H9 (cell line): ENCODE measurements at regions not wholly inside any gene's neighbourhood (a gene's known extent, or its start where the extent isn't known, plus 50 kb on each side); places are given as distances from the start of the nearest gene placed in this dataset.

Experiments
- DNase-seq: peaks from one replicate; pipeline ENCODE4 v3.0.0-alpha.2; 2017
- H2AFZ ChIP-seq: one replicate; pipeline ENCODE4 v1.6.1; 2013; ENCODE audit warnings: mild to moderate bottlenecking, low read length, control low read depth, moderate library complexity
- H2AK5ac ChIP-seq: 2 replicates; pipeline ENCODE4 v1.6.1; 2013; ENCODE audit warnings: low read length, control low read depth, mixed read lengths; ENCODE audit not compliant: insufficient read length
- H2BK120ac ChIP-seq: one replicate; pipeline ENCODE4 v1.6.1; 2013; ENCODE audit warnings: low read depth, mild to moderate bottlenecking, low read length, control low read depth, inconsistent platforms; ENCODE audit not compliant: poor library complexity, severe bottlenecking
- H2BK12ac ChIP-seq: 2 replicates; pipeline ENCODE4 v1.6.1; 2013; ENCODE audit warnings: low read length, control low read depth, mixed read lengths, low read depth; ENCODE audit not compliant: insufficient read length
- H2BK15ac ChIP-seq: 2 replicates; pipeline ENCODE4 v1.6.1; 2013; ENCODE audit warnings: low read depth, low read length, control low read depth
- H2BK20ac ChIP-seq: one replicate; pipeline ENCODE4 v1.6.1; 2013; ENCODE audit warnings: low read depth, mild to moderate bottlenecking, low read length, control low read depth, inconsistent platforms; ENCODE audit not compliant: poor library complexity, severe bottlenecking
- H2BK5ac ChIP-seq: 2 replicates; pipeline ENCODE4 v1.6.1; 2013; ENCODE audit warnings: low read length, control low read depth, mixed read lengths; ENCODE audit not compliant: insufficient read length
- H3K14ac ChIP-seq: 2 replicates; pipeline ENCODE4 v1.6.1; 2013; ENCODE audit warnings: low read length, control low read depth; ENCODE audit not compliant: insufficient read depth
- H3K18ac ChIP-seq: 2 replicates; pipeline ENCODE4 v1.6.1; 2013; ENCODE audit warnings: low read depth, mild to moderate bottlenecking, mixed read lengths, low read length, control low read depth; ENCODE audit not compliant: insufficient read length
- H3K23ac ChIP-seq: 2 replicates; pipeline ENCODE4 v1.6.1; 2013; ENCODE audit warnings: low read length, control low read depth, mixed read lengths, low read depth; ENCODE audit not compliant: insufficient read length
- H3K23me2 ChIP-seq: 2 replicates; pipeline ENCODE4 v1.6.1; 2013; ENCODE audit warnings: low read depth, mild to moderate bottlenecking, mixed read lengths, low read length, control low read depth; ENCODE audit not compliant: insufficient read length, poor library complexity, severe bottlenecking
- H3K27ac ChIP-seq: 2 replicates; pipeline ENCODE4 v1.5.1; 2013; ENCODE audit warnings: low read length, control low read depth, mixed read lengths, low read depth; ENCODE audit not compliant: insufficient read length
- H3K27me3 ChIP-seq: 2 replicates; pipeline ENCODE4 v1.6.1; 2013; ENCODE audit warnings: low read length, control low read depth, inconsistent platforms; ENCODE audit not compliant: insufficient read depth
- H3K4ac ChIP-seq: 2 replicates; pipeline ENCODE4 v1.6.1; 2013; ENCODE audit warnings: low read depth, mild to moderate bottlenecking, control low read depth, inconsistent platforms, low read length, moderate library complexity
- H3K4me1 ChIP-seq: 2 replicates; pipeline ENCODE4 v1.6.1; 2013; ENCODE audit warnings: low read length, control low read depth, inconsistent platforms; ENCODE audit not compliant: insufficient read depth
- H3K4me2 ChIP-seq: 2 replicates; pipeline ENCODE4 v1.6.1; 2013; ENCODE audit warnings: low read length, control low read depth, mixed read lengths; ENCODE audit not compliant: insufficient read length, insufficient read depth
- H3K56ac ChIP-seq: 2 replicates; pipeline ENCODE4 v1.6.1; 2013; ENCODE audit warnings: low read depth, mild to moderate bottlenecking, mixed read lengths, low read length, control low read depth; ENCODE audit not compliant: insufficient read length
- H3K79me1 ChIP-seq: 2 replicates; pipeline ENCODE4 v1.6.1; 2013; ENCODE audit warnings: low read depth, mild to moderate bottlenecking, moderate library complexity, low read length, control low read depth, inconsistent platforms; ENCODE audit not compliant: insufficient read depth, poor library complexity, severe bottlenecking
- H3K79me2 ChIP-seq: 2 replicates; pipeline ENCODE4 v1.6.1; 2013; ENCODE audit warnings: low read length, control low read depth, inconsistent platforms; ENCODE audit not compliant: insufficient read depth
- H3K9ac ChIP-seq: 2 replicates; pipeline ENCODE4 v1.6.1; 2013; ENCODE audit warnings: low read length, control low read depth, mixed read lengths; ENCODE audit not compliant: insufficient read length; ENCODE audit errors: extremely low read depth
- H3K9me3 ChIP-seq: one replicate; pipeline ENCODE4 v1.6.1; 2013; ENCODE audit warnings: low read depth, low read length, inconsistent platforms; ENCODE audit not compliant: control insufficient read depth
- H3T11ph ChIP-seq: one replicate; pipeline ENCODE4 v1.6.1; 2013; ENCODE audit warnings: mild to moderate bottlenecking, low read length, control low read depth, inconsistent platforms
- H4K20me1 ChIP-seq: one replicate; pipeline ENCODE4 v1.6.1; 2013; ENCODE audit not compliant: control insufficient read depth, insufficient read length, insufficient read depth
- H4K5ac ChIP-seq: 2 replicates; pipeline ENCODE4 v1.6.1; 2013; ENCODE audit warnings: low read depth, mild to moderate bottlenecking, mixed read lengths, low read length, control low read depth; ENCODE audit not compliant: insufficient read length
- H4K8ac ChIP-seq: replicated peaks from 2 replicates; pipeline ENCODE4 v1.6.1; 2013; ENCODE audit warnings: low read length, control low read depth, mixed read lengths, low read depth; ENCODE audit not compliant: insufficient read length
- H4K91ac ChIP-seq: 2 replicates; pipeline ENCODE4 v1.6.1; 2013; ENCODE audit warnings: low read depth, mild to moderate bottlenecking, moderate library complexity, mixed read lengths, low read length, control low read depth; ENCODE audit not compliant: insufficient read length
- H3K27ac Mint-ChIP-seq, 3 experiments: 2 replicates in 2 of 3; 3 replicates in 1 of 3; pipeline ENCODE4 v1.8.0; 2020 to 2021; ENCODE audit warnings: mixed read lengths in 3 of 3, mild to moderate bottlenecking in 1 of 3, moderate library complexity in 1 of 3
- H3K27me3 Mint-ChIP-seq: 2 replicates; pipeline ENCODE4 v1.8.0; 2021; ENCODE audit warnings: low read depth, mild to moderate bottlenecking, moderate library complexity, mixed read lengths
- H3K36me3 Mint-ChIP-seq, 3 experiments: 2 replicates in 2 of 3; 3 replicates in 1 of 3; pipeline ENCODE4 v1.8.0; 2020 to 2021; ENCODE audit warnings: low read depth in 3 of 3, mixed read lengths in 3 of 3; ENCODE audit not compliant: insufficient read depth in 1 of 3
- H3K4me1 Mint-ChIP-seq, 2 experiments: 2 replicates each; pipeline ENCODE4 v1.8.0; 2020; ENCODE audit warnings: mixed read lengths in 2 of 2
- H3K4me3 Mint-ChIP-seq, 2 experiments: 2 replicates in 1 of 2; 3 replicates in 1 of 2; pipeline ENCODE4 v1.8.0; 2020 to 2021; ENCODE audit warnings: mild to moderate bottlenecking in 2 of 2, mixed read lengths in 2 of 2, moderate library complexity in 1 of 2
- H3K9me3 Mint-ChIP-seq, 2 experiments: 2 replicates in 1 of 2; 3 replicates in 1 of 2; pipeline ENCODE4 v1.8.0; 2020; ENCODE audit warnings: mild to moderate bottlenecking in 2 of 2, mixed read lengths in 2 of 2, moderate library complexity in 1 of 2
- CTCF ChIP-seq: fragments of 200-600 bp; sonication (generic); conservative IDR thresholded peaks from 3 replicates; pipeline ENCODE4 v1.8.0; 2021; ENCODE audit warnings: antibody characterized with exemption, mild to moderate bottlenecking
- WGBS: extraction: QIAGEN DNeasy Blood & Tissue Kit; methylation state at CpG from one replicate; pipeline ENCODE4 v1.1.7; 2013; ENCODE audit warnings: missing lambda C conversion rate, low lambda C conversion rate, mixed read lengths; ENCODE audit not compliant: insufficient read length; ENCODE audit errors: extremely low coverage; 5-methylcytosine and 5-hydroxymethylcytosine counted together

GRCh38 chr2:567496-567864 is 109.7 kb downstream of the TMEM18 start:
- Histone ChIP-seq H2BK120ac (no peak overlapping the region), H3T11ph (no peak overlapping the region), H2BK15ac (no peak overlapping the region), H3K27me3 (peaks cover 3% of the 10 kb centered on the region; the same call in 1 of the 2 replicates), H3K79me1 (no peaks in the 10 kb centered on the region), H3K23me2 (no peaks in the 10 kb centered on the region), H3K79me2 (no peaks in the 10 kb centered on the region), H3K27ac (no peak overlapping the region), H4K5ac (no peak overlapping the region), H3K4ac (no peak overlapping the region), H3K4me1 (no peaks in the 10 kb centered on the region), H2AK5ac (no peak overlapping the region), H3K56ac (no peak overlapping the region), H4K8ac (no peak overlapping the region), H3K4me2 (no peak overlapping the region), H4K91ac (no peak overlapping the region), H2BK12ac (no peak overlapping the region), H3K9ac (no peak overlapping the region), H2BK5ac (no peak overlapping the region), H2AFZ (no peak overlapping the region), H3K14ac (no peak overlapping the region), H3K23ac (no peak overlapping the region), H3K9me3 (no peaks in the 10 kb centered on the region), H4K20me1 (no peaks in the 10 kb centered on the region), H3K18ac (no peak overlapping the region), H2BK20ac (no peak overlapping the region)
- Mint-ChIP-seq H3K4me3 (no peak overlapping the region), H3K27ac (no peak overlapping the region), H3K9me3 (peaks cover 3 to 6% of the 10 kb centered on the region in 2 experiments; a peak in 4 of 5 replicates), H3K27me3 (peaks cover 40% of the 10 kb centered on the region), H3K36me3 (no peaks in the 10 kb centered on the region), H3K4me1 (no peaks in the 10 kb centered on the region)
- DNase-seq, result no peak
- TF ChIP-seq CTCF, result no peak
- WGBS, result no CpG with 5 or more reads among the region's 9 CpGs
